SK-MEL-5 (cell line): ENCODE measurements at regions not wholly inside any gene's neighbourhood (a gene's known extent, or its start where the extent isn't known, plus 50 kb on each side); places are given as distances from the start of the nearest gene placed in this dataset.
A peak's percentile ranks its signal among the peaks of the same experiment; 100 is the strongest.

ENCODE experiments used
- DNase-seq: peaks from one replicate; pipeline ENCODE4 v3.0.0-alpha.2; 2016; ENCODE audit warnings: low read depth, low spot score
- in situ Hi-C: cut with HindIII; loops from 2 replicates; pipeline ENCODE4 v1.10.0; 2016; ENCODE audit warnings: low sequenced_read_pairs, high pct_unique_total_duplicates, low pct_unique_long_range_greater_than_20kb

- DNase-seq, result no peak
- in situ Hi-C loops, result no loop called here
Measured at GRCh38 chr4:41865981-41866798, 69.0 kb upstream of the TMEM33 start.

GRCh38 chr4:41865306-41865980, 69.8 kb upstream of the TMEM33 start:
- in situ Hi-C loops, result no loop called here
- DNase-seq, result no peak

- in situ Hi-C loops, result no loop called here
- no peak for DNase-seq
Measured at GRCh38 chr4:41859087-41859486, 76.1 kb upstream of the TMEM33 start.

- in situ Hi-C loops, result no loop called here
- DNase-seq, result no peak
Measured at GRCh38 chr4:41857226-41857641, 78.0 kb upstream of the TMEM33 start.

GRCh38 chr4:41856797-41857196, 78.4 kb upstream of the TMEM33 start:
- no peak for DNase-seq
- in situ Hi-C loops, result no loop called here

GRCh38 chr4:41853973-41854372, 81.3 kb upstream of the TMEM33 start:
- peak; percentile 28 for DNase-seq
- in situ Hi-C loops, result no loop called here

- DNase-seq, result no peak
- in situ Hi-C loops, result no loop called here
Measured at GRCh38 chr4:41852229-41852628, 83.0 kb upstream of the TMEM33 start.

GRCh38 chr4:41851621-41852020, 83.6 kb upstream of the TMEM33 start:
- in situ Hi-C loops, result no loop called here

GRCh38 chr4:41844327-41844726, 90.9 kb upstream of the TMEM33 start:
- in situ Hi-C loops, result no loop called here
- peak; percentile 38 for DNase-seq

More at GRCh38 chr4:41851621-41852020, 83.6 kb upstream of the TMEM33 start:
- no peak for DNase-seq

- in situ Hi-C loops, result no loop called here
- no peak for DNase-seq
Measured at GRCh38 chr4:41839916-41840854, 91.7 kb upstream of the PHOX2B start.

- in situ Hi-C loops, result no loop called here
- DNase-seq, result no peak
Measured at GRCh38 chr4:41838590-41838989, 90.1 kb upstream of the PHOX2B start.

- in situ Hi-C loops, result no loop called here
- DNase-seq, result no peak
Measured at GRCh38 chr4:41835321-41835995, 86.9 kb upstream of the PHOX2B start.

- DNase-seq, result peak; percentile 68
- in situ Hi-C loops, result no loop called here
Measured at GRCh38 chr4:41832961-41833360, 84.4 kb upstream of the PHOX2B start.

- no peak for DNase-seq
- in situ Hi-C loops, result no loop called here
Measured at GRCh38 chr4:41822325-41822724, 73.8 kb upstream of the PHOX2B start.

- no peak for DNase-seq
- in situ Hi-C loops, result no loop called here
Measured at GRCh38 chr4:41820473-41820872, 71.9 kb upstream of the PHOX2B start.

- in situ Hi-C loops, result no loop called here
- DNase-seq, result no peak
Measured at GRCh38 chr4:41819621-41820020, 71.1 kb upstream of the PHOX2B start.

GRCh38 chr4:41815473-41815872, 66.9 kb upstream of the PHOX2B start:
- in situ Hi-C loops, result no loop called here

GRCh38 chr4:41814565-41814964, 66.0 kb upstream of the PHOX2B start:
- DNase-seq, result peak; percentile 66
- in situ Hi-C loops, result no loop called here

More at GRCh38 chr4:41815473-41815872, 66.9 kb upstream of the PHOX2B start:
- DNase-seq, result no peak
